Fibroblast of lung (primary cell): ENCODE measurements at regions not wholly inside any gene's neighbourhood (a gene's known extent, or its start where the extent isn't known, plus 50 kb on each side); places are given as distances from the start of the nearest gene placed in this dataset.

Source experiments
- DNase-seq, 2 donors: peaks; one replicate each; pipeline versions ENCODE4 v3.0.0 to v3.0.0-alpha.2; 2010; ENCODE audit warnings: low read depth in 2 of 2
- H2AFZ ChIP-seq: 2 replicates; pipeline ENCODE4 v1.5.1; 2012; ENCODE audit warnings: low read length, control low read depth, inconsistent platforms
- H3K27ac ChIP-seq: 2 replicates; pipeline ENCODE4 v1.5.1; 2011; ENCODE audit warnings: low read length, control low read depth; ENCODE audit not compliant: insufficient read depth
- H3K27me3 ChIP-seq: 2 replicates; pipeline ENCODE4 v1.5.1; 2011; ENCODE audit warnings: mild to moderate bottlenecking, low read length; ENCODE audit not compliant: control insufficient read depth, insufficient read depth
- H3K36me3 ChIP-seq: 2 replicates; pipeline ENCODE4 v1.5.1; 2011; ENCODE audit warnings: low read length; ENCODE audit not compliant: control insufficient read depth, insufficient read depth
- H3K4me1 ChIP-seq: 2 replicates; pipeline ENCODE4 v1.5.1; 2011; ENCODE audit warnings: low read length; ENCODE audit not compliant: control insufficient read depth, insufficient read depth; ENCODE audit errors: extremely low read depth
- H3K4me2 ChIP-seq: 2 replicates; pipeline ENCODE4 v1.5.1; 2011; ENCODE audit warnings: low read length, control low read depth; ENCODE audit not compliant: insufficient read depth; ENCODE audit errors: extremely low read depth
- H3K4me3 ChIP-seq, 4 experiments: fragments of 200-600 bp in 1 of 4; sonication (generic) in 1 of 4; replicated peaks in 1 of 4; 2 replicates each; pipeline ENCODE4 v1.5.1; 2011 to 2016; ENCODE audit warnings: low read length in 4 of 4, low read depth in 3 of 4, mild to moderate bottlenecking in 3 of 4, control low read depth in 2 of 4, inconsistent platforms in 1 of 4, mixed read lengths in 1 of 4; ENCODE audit not compliant: insufficient read depth in 1 of 4; ENCODE audit errors: control extremely low read depth in 1 of 4
- H3K79me2 ChIP-seq: 2 replicates; pipeline ENCODE4 v1.5.1; 2012; ENCODE audit warnings: mild to moderate bottlenecking, low read length, inconsistent platforms; ENCODE audit not compliant: control insufficient read depth, insufficient read depth
- H3K9ac ChIP-seq: 2 replicates; pipeline ENCODE4 v1.5.1; 2011; ENCODE audit warnings: mild to moderate bottlenecking, low read length, control low read depth; ENCODE audit not compliant: insufficient read depth
- H3K9me3 ChIP-seq: 2 replicates; pipeline ENCODE4 v1.5.1; 2012; ENCODE audit warnings: low read depth, low read length; ENCODE audit not compliant: control insufficient read depth, insufficient read depth
- H4K20me1 ChIP-seq: 2 replicates; pipeline ENCODE4 v1.5.1; 2011; ENCODE audit warnings: low read length; ENCODE audit not compliant: control insufficient read depth, insufficient read depth; ENCODE audit errors: extremely low read depth
- CTCF ChIP-seq, 2 donors: IDR thresholded peaks in 1 of 2; conservative IDR thresholded peaks in 1 of 2; 1 replicate in 1 of 2; 2 replicates in 1 of 2; pipeline ENCODE4 v1.5.1; 2011 to 2012; ENCODE audit warnings: low read length in 2 of 2, control low read depth in 1 of 2, inconsistent platforms in 1 of 2, low read depth in 1 of 2, mild to moderate bottlenecking in 1 of 2
- EZH2 ChIP-seq: IDR thresholded peaks from 2 replicates; pipeline ENCODE4 v1.5.1; 2012; ENCODE audit warnings: low read length, control low read depth, mild to moderate bottlenecking; ENCODE audit errors: missing control alignments

GRCh38 chr3:132160198-132160597, 125.4 kb upstream of the CPNE4 start:
- Histone ChIP-seq H3K27me3 (no peaks in the 10 kb centered on the region), H3K36me3 (no peaks in the 10 kb centered on the region), H4K20me1 (no peaks in the 10 kb centered on the region), H3K9ac (no peak overlapping the region), H3K4me1 (no peaks in the 10 kb centered on the region), H3K79me2 (no peaks in the 10 kb centered on the region), H3K4me2 (no peak overlapping the region), H3K27ac (no peak overlapping the region), H3K4me3 (no peak overlapping the region), H3K9me3 (no peaks in the 10 kb centered on the region), H2AFZ (no peak overlapping the region)
- no peak for TF ChIP-seq CTCF (conservative IDR thresholded peaks at IDR 0.05 in 1 of 2, IDR thresholded peaks at IDR 0.05 in 1 of 2; ENCODE audit: low read depth in 1 of 2, low read length in 2 of 2)
- peak in 1 of 2 donors; percentile 8 for DNase-seq

- no peak overlapping the region for H3K27ac ChIP-seq
- TF ChIP-seq EZH2 (no peak), CTCF (conservative IDR thresholded peaks at IDR 0.05 in 1 of 2, IDR thresholded peaks at IDR 0.05 in 1 of 2; ENCODE audit: low read depth in 1 of 2, low read length in 2 of 2) (no peak)
- no peak overlapping the region for H3K4me2 ChIP-seq
- no peaks in the 10 kb centered on the region for H3K79me2 ChIP-seq
- H3K9me3 ChIP-seq: no peaks in the 10 kb centered on the region
- no peaks in the 10 kb centered on the region for H3K4me1 ChIP-seq
- no peak overlapping the region for H3K4me3 ChIP-seq
- no peaks in the 10 kb centered on the region for H4K20me1 ChIP-seq
- no peak for DNase-seq
- no peaks in the 10 kb centered on the region for H3K36me3 ChIP-seq
- no peak overlapping the region for H3K9ac ChIP-seq
- no peak overlapping the region for H2AFZ ChIP-seq
- H3K27me3 ChIP-seq: no peaks in the 10 kb centered on the region
Measured at GRCh38 chr3:132161608-132162007, 126.8 kb upstream of the CPNE4 start.

- H2AFZ ChIP-seq: no peak overlapping the region
- no peak overlapping the region for H3K9ac ChIP-seq
- no peaks in the 10 kb centered on the region for H3K36me3 ChIP-seq
- H3K27me3 ChIP-seq: no peaks in the 10 kb centered on the region
- no peaks in the 10 kb centered on the region for H3K4me1 ChIP-seq
- TF ChIP-seq EZH2: no peak
- no peak for TF ChIP-seq CTCF (conservative IDR thresholded peaks at IDR 0.05 in 1 of 2, IDR thresholded peaks at IDR 0.05 in 1 of 2; ENCODE audit: low read depth in 1 of 2, low read length in 2 of 2)
- H3K79me2 ChIP-seq: no peaks in the 10 kb centered on the region
- no peak overlapping the region for H3K4me3 ChIP-seq
- no peaks in the 10 kb centered on the region for H4K20me1 ChIP-seq
- H3K27ac ChIP-seq: no peak overlapping the region
- peak; percentile 32 to 52 for DNase-seq
- no peaks in the 10 kb centered on the region for H3K9me3 ChIP-seq
- H3K4me2 ChIP-seq: no peak overlapping the region
Measured at GRCh38 chr3:132164469-132165092, 129.8 kb upstream of the CPNE4 start.
